IMR-90 (cell line): ENCODE measurements at regions not wholly inside any gene's neighbourhood (a gene's known extent, or its start where the extent isn't known, plus 50 kb on each side); places are given as distances from the start of the nearest gene placed in this dataset.

Source experiments
- ATAC-seq: fragments of 200-7000 bp; cut with Tn5 transposase; 2 replicates; pipeline ENCODE4 v1.9.1; 2020; ENCODE audit warnings: low read depth, mild to moderate bottlenecking, moderate library complexity
- BruUV-seq: library from RNA; stranded (reverse); fragments of 400-500 nt; replicated peaks from 2 replicates; lab custom pipeline; 2021; lab: Mats Ljungman, UMichigan
- CTCF ChIA-PET: fragments of 300-600 bp; formaldehyde crosslinking; extraction: SDS; loops from one replicate; lab custom pipeline; 2021; ENCODE audit warnings: antibody characterized with exemption; lab: Yijun Ruan, JAX
- POLR2A ChIA-PET: fragments of 300-600 bp; sonication (Branson Sonifier 250); formaldehyde crosslinking; loops from one replicate; lab custom pipeline; 2022; ENCODE audit warnings: antibody characterized with exemption; ENCODE audit not compliant: unreplicated experiment; lab: Charles Lee
- DNase-seq: peaks from one replicate; pipeline ENCODE4 v3.0.0; 2013
- H2AFZ ChIP-seq: replicated peaks from 2 replicates; pipeline ENCODE3; 2013; ENCODE audit warnings: low read length, mild to moderate bottlenecking; ENCODE audit not compliant: poor library complexity
- H2AK5ac ChIP-seq: 2 replicates; pipeline ENCODE4 v1.6.1; 2013; ENCODE audit warnings: low read depth, low read length, inconsistent platforms
- H2AK9ac ChIP-seq: replicated peaks from 2 replicates; pipeline ENCODE3; 2013; ENCODE audit warnings: mild to moderate bottlenecking, low read depth, low read length, moderate library complexity; ENCODE audit not compliant: poor library complexity
- H2BK120ac ChIP-seq: 2 replicates; pipeline ENCODE4 v1.6.1; 2013; ENCODE audit warnings: low read depth, low read length, inconsistent platforms
- H2BK15ac ChIP-seq: 3 replicates; pipeline ENCODE4 v1.6.1; 2013; ENCODE audit warnings: low read depth, low read length, inconsistent platforms
- H2BK20ac ChIP-seq: 2 replicates; pipeline ENCODE4 v1.6.1; 2013; ENCODE audit warnings: low read depth, mild to moderate bottlenecking, inconsistent platforms, low read length, moderate library complexity
- H2BK5ac ChIP-seq: 2 replicates; pipeline ENCODE4 v1.6.1; 2013; ENCODE audit warnings: mild to moderate bottlenecking, low read depth, low read length, inconsistent platforms; ENCODE audit not compliant: poor library complexity, severe bottlenecking
- H3K14ac ChIP-seq: replicated peaks from 2 replicates; pipeline ENCODE4 v1.6.1; 2013; ENCODE audit warnings: low read depth, low read length, inconsistent platforms
- H3K18ac ChIP-seq: 2 replicates; pipeline ENCODE4 v1.6.1; 2013; ENCODE audit warnings: low read depth, low read length, control low read depth
- H3K23ac ChIP-seq: 2 replicates; pipeline ENCODE4 v1.6.1; 2013; ENCODE audit warnings: low read depth, low read length, inconsistent platforms
- H3K27ac ChIP-seq: 2 replicates; pipeline ENCODE4 v1.5.1; 2013; ENCODE audit warnings: mild to moderate bottlenecking, control low read depth, low read length; ENCODE audit not compliant: insufficient read depth
- H3K27me3 ChIP-seq: 2 replicates; pipeline ENCODE4 v1.6.1; 2013; ENCODE audit warnings: low read length; ENCODE audit not compliant: control insufficient read depth, insufficient read depth
- H3K36me3 ChIP-seq: 2 replicates; pipeline ENCODE4 v1.6.1; 2013; ENCODE audit warnings: low read length, mixed read lengths; ENCODE audit not compliant: control insufficient read depth, insufficient read depth
- H3K4ac ChIP-seq: 2 replicates; pipeline ENCODE4 v1.6.1; 2013; ENCODE audit warnings: low read depth, low read length, inconsistent platforms
- H3K4me1 ChIP-seq: 2 replicates; pipeline ENCODE4 v1.6.1; 2013; ENCODE audit warnings: low read length, mixed read lengths; ENCODE audit not compliant: control insufficient read depth, insufficient read depth
- H3K4me2 ChIP-seq: 2 replicates; pipeline ENCODE4 v1.6.1; 2013; ENCODE audit warnings: low read depth, mild to moderate bottlenecking, control low read depth, low read length, moderate library complexity
- H3K4me3 ChIP-seq: 2 replicates; pipeline ENCODE4 v1.5.1; 2013; ENCODE audit warnings: low read depth, mild to moderate bottlenecking, control low read depth, low read length, moderate library complexity; ENCODE audit not compliant: insufficient read depth
- H3K56ac ChIP-seq: 2 replicates; pipeline ENCODE4 v1.6.1; 2013; ENCODE audit warnings: low read length, inconsistent platforms; ENCODE audit not compliant: insufficient read depth; ENCODE audit errors: extremely low read depth
- H3K79me1 ChIP-seq, 2 experiments: 2 replicates each; pipeline ENCODE4 v1.6.1; 2013; ENCODE audit warnings: low read length in 2 of 2, inconsistent platforms in 1 of 2, low read depth in 1 of 2
- H3K9ac ChIP-seq: 2 replicates; pipeline ENCODE4 v1.6.1; 2013; ENCODE audit warnings: low read depth, low read length, control low read depth
- H3K9me1 ChIP-seq: 2 replicates; pipeline ENCODE4 v1.6.1; 2013; ENCODE audit warnings: low read length, inconsistent platforms; ENCODE audit not compliant: insufficient read depth
- H3K9me3 ChIP-seq: 2 replicates; pipeline ENCODE4 v1.6.1; 2013; ENCODE audit warnings: low read length; ENCODE audit not compliant: control insufficient read depth, insufficient read depth
- H4K20me1 ChIP-seq: 2 replicates; pipeline ENCODE4 v1.6.1; 2013; ENCODE audit warnings: low read length, inconsistent platforms; ENCODE audit not compliant: insufficient read depth
- H4K5ac ChIP-seq: 2 replicates; pipeline ENCODE4 v1.6.1; 2013; ENCODE audit warnings: mild to moderate bottlenecking, low read depth, low read length, control low read depth
- H4K8ac ChIP-seq, 2 experiments: 2 replicates each; pipeline ENCODE4 v1.6.1; 2013; ENCODE audit warnings: low read depth in 2 of 2, low read length in 2 of 2, control low read depth in 1 of 2, inconsistent platforms in 1 of 2
- H4K91ac ChIP-seq: 2 replicates; pipeline ENCODE4 v1.6.1; 2013; ENCODE audit warnings: low read depth, low read length, inconsistent platforms; ENCODE audit not compliant: insufficient read depth
- CEBPB ChIP-seq: IDR thresholded peaks from 2 replicates; pipeline ENCODE4 v1.6.1; 2012; ENCODE audit warnings: low read depth, low read length, improper control_type of control experiment
- MXI1 ChIP-seq: IDR thresholded peaks from 2 replicates; pipeline ENCODE4 v1.6.1; 2012; ENCODE audit warnings: low read depth, mild to moderate bottlenecking, low read length, moderate library complexity, borderline replicate concordance
- NFE2L2 ChIP-seq: fragments of 150-350 bp; IDR thresholded peaks from 2 replicates; pipeline ENCODE4 v1.6.1; 2016; ENCODE audit warnings: low read depth, mild to moderate bottlenecking, low read length
- RCOR1 ChIP-seq: IDR thresholded peaks from 2 replicates; pipeline ENCODE4 v1.6.1; 2012; ENCODE audit warnings: mild to moderate bottlenecking, low read length, improper control_type of control experiment; ENCODE audit not compliant: insufficient replicate concordance
- SMC3 ChIP-seq: fragments of 150-350 bp; IDR thresholded peaks from 2 replicates; pipeline ENCODE4 v1.6.1; 2016; ENCODE audit warnings: low read depth, mild to moderate bottlenecking, antibody characterized with exemption, low read length, moderate library complexity
- dilution Hi-C: fragments of 300-500 bp; cut with HindIII; formaldehyde crosslinking; loops from one replicate; pipeline ENCODE4 v1.14.3; 2018; ENCODE audit warnings: low sequenced_read_pairs; ENCODE audit not compliant: unreplicated experiment
- in situ Hi-C: fragments of 300-500 bp; cut with MboI; formaldehyde crosslinking; loops from 3 replicates; pipeline ENCODE4 v1.14.3; 2019; ENCODE audit warnings: low sequenced_read_pairs, inconsistent platforms, mixed read lengths
- intact Hi-C: fragments of 100-400 bp; cut with micrococcal nuclease; formaldehyde crosslinking; loops from 2 replicates; pipeline ENCODE4 v1.10.0; 2022

DNA sequence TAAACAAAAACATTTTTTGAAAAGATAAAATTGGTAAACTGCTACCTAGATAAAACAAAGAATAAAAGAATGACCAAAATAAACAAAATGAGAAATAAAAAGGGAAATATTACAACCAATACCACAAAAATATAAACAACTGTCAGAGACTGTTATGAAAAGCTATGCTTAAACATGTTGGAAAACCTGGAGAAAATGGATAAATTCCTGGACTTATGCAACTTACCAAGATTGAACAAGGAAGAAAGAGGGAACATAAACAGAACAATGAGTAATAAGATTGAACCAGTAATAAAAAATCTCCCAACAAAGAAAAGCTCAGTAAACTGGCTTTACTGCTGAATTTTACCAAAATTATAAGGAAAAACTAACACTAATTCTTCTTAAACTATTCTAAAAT, 518.7 kb downstream of the GRXCR1 start:
- no peak overlapping the region for H3K9ac ChIP-seq
- POLR2A ChIA-PET = no interaction called here
- peaks cover 6% of the 10 kb centered on the region for H3K9me3 ChIP-seq
- H4K91ac ChIP-seq = no peak overlapping the region
- no peak overlapping the region for H2AK5ac ChIP-seq
- no peaks in the 10 kb centered on the region for H3K79me1 ChIP-seq
- no peak overlapping the region for H2BK20ac ChIP-seq
- dilution Hi-C loops (no loop called here), in situ Hi-C loops (no loop called here), intact Hi-C loops (no loop called here)
- H3K56ac ChIP-seq = no peak overlapping the region
- H4K8ac ChIP-seq = no peak overlapping the region
- H2AFZ ChIP-seq = no peak overlapping the region
- no peak; the same call in 1 of the 2 replicates for ATAC-seq
- H3K18ac ChIP-seq = peak overlapping the region; percentile 18; the same call in 1 of the 2 replicates
- H3K4ac ChIP-seq = no peak overlapping the region
- H2BK120ac ChIP-seq = no peak overlapping the region
- no peaks in the 10 kb centered on the region for H3K27me3 ChIP-seq
- CTCF ChIA-PET = no interaction called here
- DNase-seq = peak; percentile 81
- H2BK15ac ChIP-seq = no peak overlapping the region
- no peak overlapping the region for H3K27ac ChIP-seq
- no peaks in the 10 kb centered on the region for H3K4me1 ChIP-seq
- H2AK9ac ChIP-seq = no peak overlapping the region
- no peak overlapping the region for H2BK5ac ChIP-seq
- H4K20me1 ChIP-seq = no peaks in the 10 kb centered on the region
- H3K4me3 ChIP-seq = no peak overlapping the region
- H3K36me3 ChIP-seq = no peaks in the 10 kb centered on the region
- no peak for TF ChIP-seq MXI1
- TF ChIP-seq CEBPB = peak; percentile 80
- no peak for TF ChIP-seq SMC3
- no peak for TF ChIP-seq NFE2L2
- TF ChIP-seq RCOR1 = no peak
- no peak overlapping the region for H4K5ac ChIP-seq
- no peak overlapping the region for H3K14ac ChIP-seq
- H3K23ac ChIP-seq = no peak overlapping the region
- no TSS peak for BruUV-seq
- H3K4me2 ChIP-seq = no peak overlapping the region
- no peaks in the 10 kb centered on the region for H3K9me1 ChIP-seq
